22Rv1 (cell line): ENCODE measurements at regions not wholly inside any gene's neighbourhood (a gene's known extent, or its start where the extent isn't known, plus 50 kb on each side); places are given as distances from the start of the nearest gene placed in this dataset.

ENCODE experiments used
- H3K27ac ChIP-seq: fragments of 450-650 bp; 2 replicates; pipeline ENCODE4 v1.5.1; 2017
- ZFX ChIP-seq: fragments of 450-650 bp; IDR thresholded peaks from 2 replicates; pipeline ENCODE4 v1.6.1; 2017; ENCODE audit warnings: antibody characterized with exemption, borderline replicate concordance
- TF ChIP-seq, protein P1 (sequence below): fragments of 450-650 bp; IDR thresholded peaks from 2 replicates; pipeline ENCODE4 v1.5.1; 2017; ENCODE audit warnings: mild to moderate bottlenecking

- TF ChIP-seq, protein P1, sequence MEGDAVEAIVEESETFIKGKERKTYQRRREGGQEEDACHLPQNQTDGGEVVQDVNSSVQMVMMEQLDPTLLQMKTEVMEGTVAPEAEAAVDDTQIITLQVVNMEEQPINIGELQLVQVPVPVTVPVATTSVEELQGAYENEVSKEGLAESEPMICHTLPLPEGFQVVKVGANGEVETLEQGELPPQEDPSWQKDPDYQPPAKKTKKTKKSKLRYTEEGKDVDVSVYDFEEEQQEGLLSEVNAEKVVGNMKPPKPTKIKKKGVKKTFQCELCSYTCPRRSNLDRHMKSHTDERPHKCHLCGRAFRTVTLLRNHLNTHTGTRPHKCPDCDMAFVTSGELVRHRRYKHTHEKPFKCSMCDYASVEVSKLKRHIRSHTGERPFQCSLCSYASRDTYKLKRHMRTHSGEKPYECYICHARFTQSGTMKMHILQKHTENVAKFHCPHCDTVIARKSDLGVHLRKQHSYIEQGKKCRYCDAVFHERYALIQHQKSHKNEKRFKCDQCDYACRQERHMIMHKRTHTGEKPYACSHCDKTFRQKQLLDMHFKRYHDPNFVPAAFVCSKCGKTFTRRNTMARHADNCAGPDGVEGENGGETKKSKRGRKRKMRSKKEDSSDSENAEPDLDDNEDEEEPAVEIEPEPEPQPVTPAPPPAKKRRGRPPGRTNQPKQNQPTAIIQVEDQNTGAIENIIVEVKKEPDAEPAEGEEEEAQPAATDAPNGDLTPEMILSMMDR = no peak
- no peak overlapping the region for H3K27ac ChIP-seq
These were observed 85.8 kb upstream of the PUDP start for GRCh38 chrX:7233580-7234406.

- TF ChIP-seq, protein P1 = no peak
- no peak for TF ChIP-seq ZFX
- H3K27ac ChIP-seq = no peak overlapping the region
These were observed 80.3 kb upstream of the PUDP start for GRCh38 chrX:7228226-7228625.

GRCh38 chrX:7225338-7225737 lies 77.4 kb upstream of the PUDP start:
- no peak overlapping the region for H3K27ac ChIP-seq
- TF ChIP-seq, protein P1 = no peak
- no peak for TF ChIP-seq ZFX

DNA sequence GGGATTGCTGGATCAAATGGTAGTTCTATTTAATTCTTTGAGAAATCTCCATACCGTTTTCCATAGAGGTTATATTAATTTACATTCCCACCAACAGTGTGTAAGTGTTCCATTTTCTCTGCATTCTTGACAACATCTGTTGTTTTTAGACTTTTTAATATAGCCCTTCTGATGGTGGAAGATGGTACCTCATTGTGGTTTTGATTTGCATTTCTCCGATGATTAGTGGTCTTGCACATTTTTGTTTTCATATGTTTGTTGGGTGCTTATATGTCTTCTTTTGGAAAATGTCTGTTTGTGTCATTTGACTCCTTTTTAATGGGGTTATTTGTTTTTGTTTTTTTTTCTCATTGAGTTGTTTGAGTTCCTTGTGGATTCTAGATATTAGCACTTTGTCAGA lies 75.3 kb upstream of the PUDP start:
- TF ChIP-seq, protein P1 = no peak
- TF ChIP-seq ZFX = no peak
- no peak overlapping the region for H3K27ac ChIP-seq

GRCh38 chrX:7220121-7220520 lies 72.2 kb upstream of the PUDP start:
- H3K27ac ChIP-seq = no peak overlapping the region
- no peak for TF ChIP-seq ZFX
- TF ChIP-seq, protein P1 = no peak

GRCh38 chrX:7219153-7219705 lies 71.3 kb upstream of the PUDP start:
- TF ChIP-seq, protein P1 = no peak
- TF ChIP-seq ZFX = no peak
- no peak overlapping the region for H3K27ac ChIP-seq

DNA sequence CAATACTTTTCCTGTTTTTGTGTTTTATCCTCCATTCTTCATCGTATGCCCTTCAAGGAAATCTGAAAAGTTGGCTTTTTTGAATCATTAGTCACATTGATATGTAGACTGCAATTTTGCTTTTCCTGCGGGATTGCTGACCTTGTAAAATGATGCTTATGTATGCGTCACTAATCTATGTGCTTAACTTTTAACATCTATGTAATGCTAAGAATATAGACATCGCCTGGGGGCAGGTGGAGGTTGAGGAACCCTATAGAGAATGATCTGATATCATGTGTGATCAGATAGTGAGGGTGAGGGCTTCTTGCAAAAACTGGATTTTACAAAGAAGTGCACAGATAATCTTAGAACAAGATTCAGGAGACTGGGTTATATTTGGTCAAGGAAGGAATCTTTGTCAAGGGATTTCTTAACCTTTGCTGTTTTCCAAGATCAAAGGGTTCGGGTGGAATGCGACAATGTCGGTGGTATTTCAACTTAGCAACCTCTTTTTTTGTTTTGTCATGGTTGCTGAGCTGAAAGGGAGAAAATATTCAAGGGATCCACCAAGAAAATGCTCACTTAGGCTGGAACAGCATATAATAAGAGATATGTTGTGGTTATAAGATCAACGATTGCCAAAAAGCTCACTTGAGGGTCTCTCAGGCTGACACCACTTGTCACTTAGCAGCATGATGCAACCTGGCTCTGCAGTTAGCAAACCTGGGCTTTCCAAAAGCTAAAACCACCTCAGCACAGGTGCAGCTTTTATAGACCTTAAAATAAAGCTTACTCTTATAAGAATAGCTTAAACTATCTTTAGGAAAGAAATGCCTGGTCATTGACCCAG lies 70.6 kb upstream of the PUDP start:
- H3K27ac ChIP-seq = no peak overlapping the region
- no peak for TF ChIP-seq ZFX
- TF ChIP-seq, protein P1 = no peak
